LoVo (cell line): ENCODE measurements at regions not wholly inside any gene's neighbourhood (a gene's known extent, or its start where the extent isn't known, plus 50 kb on each side); places are given as distances from the start of the nearest gene placed in this dataset.

ENCODE experiments used
- DNase-seq: peaks from one replicate; pipeline ENCODE4 v3.0.0-alpha.2; 2016; ENCODE audit warnings: low spot score

GRCh38 chr7:97635622-97636021, 96.3 kb upstream of the TAC1 start:
- no peak for DNase-seq

- no peak for DNase-seq
These were observed 92.8 kb upstream of the TAC1 start for GRCh38 chr7:97639036-97639435.

GRCh38 chr7:97659363-97660045, 72.4 kb upstream of the TAC1 start:
- DNase-seq, result no peak

GRCh38 chr7:97667359-97667758, 64.5 kb upstream of the TAC1 start:
- DNase-seq, result no peak

GRCh38 chr7:97671571-97671970, 60.3 kb upstream of the TAC1 start:
- DNase-seq, result no peak

- DNase-seq, result no peak
These were observed 51.3 kb upstream of the TAC1 start for GRCh38 chr7:97680622-97681021.
